ENCODE measurements at regions not wholly inside any gene's neighbourhood (a gene's known extent, or its start where the extent isn't known, plus 50 kb on each side); places are given as distances from the start of the nearest gene placed in this dataset.

- TF ChIP-seq POLR2A (IDR thresholded peaks at IDR 0.05; ENCODE audit: low read depth, low read length) (no peak), POLR2AphosphoS5 (IDR thresholded peaks at IDR 0.05; ENCODE audit: low read depth, low read length) (no peak)
Observed at GRCh38 chr3:151979906-151980305, 106.5 kb downstream of the SUCNR1 start.
